ENCODE measurements at regions not wholly inside any gene's neighbourhood (a gene's known extent, or its start where the extent isn't known, plus 50 kb on each side); places are given as distances from the start of the nearest gene placed in this dataset.

- TF ChIP-seq EZH2phosphoT487 (IDR thresholded peaks at IDR 0.05; ENCODE audit: insufficient read depth, low read depth) (no peak), EZH2 (IDR thresholded peaks at IDR 0.05; ENCODE audit: insufficient read depth, poor library complexity, severe bottlenecking) (no peak)
- no peaks in the 10 kb centered on the region for H3K27me3 ChIP-seq (replicated peaks; ENCODE audit: insufficient read depth)
Measured at GRCh38 chr3:150261958-150262357, 146.1 kb upstream of the TSC22D2 start.

GRCh38 chr3:150261418-150261817, 146.7 kb upstream of the TSC22D2 start:
- Histone ChIP-seq H3K9me2 (ENCODE audit: insufficient read depth) (no peaks in the 10 kb centered on the region), H3K27ac (no peak overlapping the region), H3K36me3 (ENCODE audit: low read depth) (no peaks in the 10 kb centered on the region), H3K79me2 (ENCODE audit: insufficient read depth) (no peaks in the 10 kb centered on the region), H3K4me2 (ENCODE audit: unreplicated experiment) (no peak overlapping the region), H2AFZ (no peak overlapping the region), H3K4me3 (no peak overlapping the region), H3K4me1 (ENCODE audit: insufficient read depth) (peaks cover 10% of the 10 kb centered on the region), H3F3A (ENCODE audit: insufficient read depth) (no peaks in the 10 kb centered on the region), H4K20me1 (ENCODE audit: insufficient read depth) (no peaks in the 10 kb centered on the region), H3K9ac (no peak overlapping the region), H3K9me3 (ENCODE audit: low read depth) (no peaks in the 10 kb centered on the region), H3K27me3 (replicated peaks; ENCODE audit: insufficient read depth) (no peaks in the 10 kb centered on the region)
- TF ChIP-seq EZH2phosphoT487 (IDR thresholded peaks at IDR 0.05; ENCODE audit: insufficient read depth, low read depth), result no peak
- TF ChIP-seq EZH2 (IDR thresholded peaks at IDR 0.05; ENCODE audit: insufficient read depth, poor library complexity, severe bottlenecking), result no peak
- DNase-seq, result no peak
- WGBS, 2 experiments (ENCODE audit: low coverage in 1 of 2, low lambda C conversion rate in 2 of 2, missing lambda C conversion rate in 2 of 2), result 72 to 80% methylated on average over 2 of the region's 2 CpGs
- in situ Hi-C loops (cut with MboI), result no loop called here

More at GRCh38 chr3:150261958-150262357, 146.1 kb upstream of the TSC22D2 start:
- in situ Hi-C loops (cut with MboI), result no loop called here
- no peaks in the 10 kb centered on the region for H3K9me2 ChIP-seq (ENCODE audit: insufficient read depth)
- H3K4me1 ChIP-seq (ENCODE audit: insufficient read depth), result peaks cover 10% of the 10 kb centered on the region
- H2AFZ ChIP-seq, result no peak overlapping the region
- no peaks in the 10 kb centered on the region for H3F3A ChIP-seq (ENCODE audit: insufficient read depth)
- no peaks in the 10 kb centered on the region for H3K36me3 ChIP-seq (ENCODE audit: low read depth)
- H3K9me3 ChIP-seq (ENCODE audit: low read depth), result no peaks in the 10 kb centered on the region
- 79 to 89% methylated on average over 2 of the region's 2 CpGs for WGBS, 2 experiments (ENCODE audit: low coverage in 1 of 2, low lambda C conversion rate in 2 of 2, missing lambda C conversion rate in 2 of 2)
- no peak for DNase-seq
- H3K4me3 ChIP-seq, result no peak overlapping the region
- no peak overlapping the region for H3K9ac ChIP-seq
- no peak overlapping the region for H3K27ac ChIP-seq
- no peaks in the 10 kb centered on the region for H4K20me1 ChIP-seq (ENCODE audit: insufficient read depth)
- no peak overlapping the region for H3K4me2 ChIP-seq (ENCODE audit: unreplicated experiment)
- H3K79me2 ChIP-seq (ENCODE audit: insufficient read depth), result no peaks in the 10 kb centered on the region

- Histone ChIP-seq H3K9me3 (ENCODE audit: low read depth) (no peaks in the 10 kb centered on the region), H4K20me1 (ENCODE audit: insufficient read depth) (no peaks in the 10 kb centered on the region), H2AFZ (no peak overlapping the region), H3K4me1 (ENCODE audit: insufficient read depth) (peaks cover 10% of the 10 kb centered on the region), H3K9ac (no peak overlapping the region), H3K9me2 (ENCODE audit: insufficient read depth) (no peaks in the 10 kb centered on the region), H3K27me3 (replicated peaks; ENCODE audit: insufficient read depth) (no peaks in the 10 kb centered on the region), H3K36me3 (ENCODE audit: low read depth) (no peaks in the 10 kb centered on the region), H3K4me3 (no peak overlapping the region), H3K4me2 (ENCODE audit: unreplicated experiment) (no peak overlapping the region), H3F3A (ENCODE audit: insufficient read depth) (no peaks in the 10 kb centered on the region), H3K27ac (no peak overlapping the region), H3K79me2 (ENCODE audit: insufficient read depth) (no peaks in the 10 kb centered on the region)
- WGBS, 2 experiments (ENCODE audit: low coverage in 1 of 2, low lambda C conversion rate in 2 of 2, missing lambda C conversion rate in 2 of 2), result 82 to 86% methylated on average over 3 of the region's 3 CpGs
- no peak for DNase-seq
- TF ChIP-seq EZH2 (IDR thresholded peaks at IDR 0.05; ENCODE audit: insufficient read depth, poor library complexity, severe bottlenecking) (no peak), EZH2phosphoT487 (IDR thresholded peaks at IDR 0.05; ENCODE audit: insufficient read depth, low read depth) (no peak)
- in situ Hi-C loops (cut with MboI), result no loop called here
Measured at GRCh38 chr3:150260398-150260710, 147.7 kb upstream of the TSC22D2 start.

GRCh38 chr3:150259526-150260397, 148.3 kb upstream of the TSC22D2 start:
- in situ Hi-C loops (cut with MboI), result no loop called here
- no peak for TF ChIP-seq EZH2phosphoT487 (IDR thresholded peaks at IDR 0.05; ENCODE audit: insufficient read depth, low read depth)
- TF ChIP-seq EZH2 (IDR thresholded peaks at IDR 0.05; ENCODE audit: insufficient read depth, poor library complexity, severe bottlenecking), result no peak

More at GRCh38 chr3:150259526-150260397, 148.3 kb upstream of the TSC22D2 start:
- H3K9me2 ChIP-seq (ENCODE audit: insufficient read depth), result no peaks in the 10 kb centered on the region
- H3F3A ChIP-seq (ENCODE audit: insufficient read depth), result no peaks in the 10 kb centered on the region
- no peak overlapping the region for H3K4me3 ChIP-seq
- no peak overlapping the region for H3K9ac ChIP-seq
- H3K36me3 ChIP-seq (ENCODE audit: low read depth), result no peaks in the 10 kb centered on the region
- peaks cover 6% of the 10 kb centered on the region for H3K4me1 ChIP-seq (ENCODE audit: insufficient read depth)
- no peak overlapping the region for H3K4me2 ChIP-seq (ENCODE audit: unreplicated experiment)
- no peaks in the 10 kb centered on the region for H3K9me3 ChIP-seq (ENCODE audit: low read depth)
- H3K27me3 ChIP-seq (replicated peaks; ENCODE audit: insufficient read depth), result no peaks in the 10 kb centered on the region
- H2AFZ ChIP-seq, result no peak overlapping the region
- no peaks in the 10 kb centered on the region for H3K79me2 ChIP-seq (ENCODE audit: insufficient read depth)
- WGBS, 2 experiments (ENCODE audit: low coverage in 1 of 2, low lambda C conversion rate in 2 of 2, missing lambda C conversion rate in 2 of 2), result 66 to 75% methylated on average over 5 of the region's 5 CpGs
- H3K27ac ChIP-seq, result no peak overlapping the region
- no peak for DNase-seq
- H4K20me1 ChIP-seq (ENCODE audit: insufficient read depth), result no peaks in the 10 kb centered on the region
